IPS DF 6.9 (cell line): ENCODE measurements at regions not wholly inside any gene's neighbourhood (a gene's known extent, or its start where the extent isn't known, plus 50 kb on each side); places are given as distances from the start of the nearest gene placed in this dataset.

ENCODE experiments used
- DNase-seq: peaks from one replicate; pipeline ENCODE4 v3.0.0-alpha.2; 2013; ENCODE audit warnings: low read depth, low spot score
- H3K27ac ChIP-seq: one replicate; pipeline ENCODE4 v1.5.1; 2013; ENCODE audit warnings: low read length, control low read depth
- H3K27me3 ChIP-seq: 2 replicates; pipeline ENCODE4 v1.6.1; 2013; ENCODE audit warnings: mild to moderate bottlenecking, low read length; ENCODE audit not compliant: control insufficient read depth, insufficient read depth
- H3K36me3 ChIP-seq: 2 replicates; pipeline ENCODE4 v1.6.1; 2013; ENCODE audit warnings: low read length; ENCODE audit not compliant: control insufficient read depth, insufficient read depth
- H3K4me1 ChIP-seq: 2 replicates; pipeline ENCODE4 v1.6.1; 2013; ENCODE audit warnings: low read length; ENCODE audit not compliant: control insufficient read depth, insufficient read depth
- H3K4me3 ChIP-seq: 2 replicates; pipeline ENCODE4 v1.5.1; 2013; ENCODE audit warnings: mild to moderate bottlenecking, low read length
- H3K9me3 ChIP-seq: 2 replicates; pipeline ENCODE4 v1.6.1; 2013; ENCODE audit warnings: low read length, inconsistent platforms; ENCODE audit not compliant: control insufficient read depth, insufficient read depth
- WGBS: extraction: QIAGEN DNeasy Blood & Tissue Kit; methylation state at CpG from one replicate; pipeline ENCODE4 v1.1.7; 2013; ENCODE audit warnings: mixed read lengths, missing lambda C conversion rate; ENCODE audit not compliant: insufficient read length, insufficient coverage; 5-methylcytosine and 5-hydroxymethylcytosine counted together

- H3K36me3 ChIP-seq: no peaks in the 10 kb centered on the region
- no CpG with 5 or more reads among the region's 7 CpGs for WGBS
- H3K27ac ChIP-seq: no peak overlapping the region
- no peaks in the 10 kb centered on the region for H3K9me3 ChIP-seq
- no peak overlapping the region for H3K4me3 ChIP-seq
- no peaks in the 10 kb centered on the region for H3K27me3 ChIP-seq
- no peak for DNase-seq
- no peaks in the 10 kb centered on the region; the same call in 1 of the 2 replicates for H3K4me1 ChIP-seq
Measured at GRCh38 chr6:146887447-146888077, 288.8 kb downstream of the ADGB start.

DNA sequence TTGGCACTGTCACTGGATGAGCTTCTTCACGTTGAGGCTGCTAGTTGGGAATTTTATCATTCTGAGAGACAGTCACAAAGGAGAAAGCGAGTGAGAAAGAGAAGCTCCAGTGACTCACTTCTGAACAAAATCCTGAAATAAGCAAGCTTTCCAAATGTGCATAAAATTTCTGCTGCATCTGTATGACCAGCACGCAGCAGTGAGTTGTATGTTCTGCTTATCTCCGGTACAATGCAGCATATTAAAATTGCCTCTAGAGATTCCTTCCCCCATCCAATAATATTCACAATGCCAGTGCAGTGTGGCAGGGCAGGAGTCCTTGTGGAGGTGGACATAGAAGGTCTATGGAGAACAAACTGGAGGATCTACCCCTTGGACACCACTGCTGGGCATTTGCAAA is 290.5 kb downstream of the ADGB start:
- Histone ChIP-seq H3K36me3 (no peaks in the 10 kb centered on the region), H3K4me3 (no peak overlapping the region), H3K27ac (no peak overlapping the region), H3K4me1 (no peaks in the 10 kb centered on the region; the same call in 1 of the 2 replicates), H3K27me3 (no peaks in the 10 kb centered on the region), H3K9me3 (no peaks in the 10 kb centered on the region)
- no peak for DNase-seq
- no CpG with 5 or more reads among the region's 4 CpGs for WGBS

DNA sequence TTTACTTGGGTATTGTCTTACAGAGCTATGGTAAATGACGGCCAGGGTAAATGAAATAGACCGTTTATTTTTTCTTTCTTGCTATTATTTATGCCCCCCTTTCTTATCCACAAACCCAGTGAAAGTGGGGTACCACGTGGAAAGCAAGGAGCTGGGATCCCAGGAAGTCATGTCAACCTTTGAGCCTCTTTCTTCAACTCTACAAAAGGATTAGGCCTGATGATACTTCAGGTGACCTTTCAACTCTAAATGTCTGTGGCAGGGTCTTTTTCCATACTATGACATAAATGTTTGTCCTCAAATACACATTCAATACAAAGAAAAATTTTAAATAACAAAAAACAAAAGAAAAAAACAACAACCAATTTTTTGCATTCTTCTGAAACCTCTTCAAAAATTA is 291.4 kb downstream of the ADGB start:
- Histone ChIP-seq H3K27ac (no peak overlapping the region), H3K4me3 (no peak overlapping the region), H3K27me3 (no peaks in the 10 kb centered on the region), H3K36me3 (no peaks in the 10 kb centered on the region), H3K9me3 (no peaks in the 10 kb centered on the region), H3K4me1 (no peaks in the 10 kb centered on the region; the same call in 1 of the 2 replicates)
- no CpG with 5 or more reads among the region's 3 CpGs for WGBS
- DNase-seq: no peak

DNA sequence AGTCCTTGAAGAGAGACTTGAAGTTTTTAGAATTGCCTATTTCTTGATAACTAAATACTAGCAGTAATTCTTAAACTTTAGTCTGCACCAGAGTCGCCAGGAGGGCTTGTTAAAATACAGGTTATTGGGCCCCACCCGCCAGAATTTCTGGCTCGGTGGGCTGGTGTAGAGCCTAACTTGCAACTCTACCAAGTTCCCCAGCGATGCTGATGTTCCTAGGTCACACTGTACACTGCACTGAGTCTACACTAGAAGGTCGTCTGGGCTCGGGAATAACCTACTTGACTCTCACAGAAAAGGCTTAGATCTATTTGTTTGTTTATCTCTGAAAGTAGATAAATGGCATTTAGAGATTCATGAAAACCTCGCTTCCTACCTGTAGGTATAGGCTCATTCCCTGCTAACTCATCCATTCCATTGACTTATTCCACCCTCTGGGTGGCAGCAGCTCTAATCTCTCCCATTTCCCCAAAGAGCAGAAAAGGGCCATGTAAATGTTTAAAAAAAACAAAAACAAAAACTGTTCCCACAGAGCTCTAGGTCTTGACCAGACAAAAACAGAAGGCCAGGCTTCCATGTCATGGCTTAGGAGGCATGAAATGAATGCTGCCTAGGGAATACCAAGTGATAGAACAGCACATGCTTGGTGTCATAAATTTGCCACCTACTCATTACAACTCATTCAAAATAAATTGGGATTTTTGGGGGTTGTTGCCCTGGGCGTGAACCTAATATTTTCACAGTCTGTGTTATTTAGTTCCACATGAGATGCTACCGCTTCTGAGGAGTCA is 292.1 kb downstream of the ADGB start:
- no peak for DNase-seq

GRCh38 chr6:146891615-146892265 is 293.0 kb downstream of the ADGB start:
- no peak for DNase-seq
- no CpG with 5 or more reads among the region's 3 CpGs for WGBS
- Histone ChIP-seq H3K4me1 (no peaks in the 10 kb centered on the region; the same call in 1 of the 2 replicates), H3K27me3 (no peaks in the 10 kb centered on the region), H3K4me3 (no peak overlapping the region), H3K9me3 (no peaks in the 10 kb centered on the region), H3K27ac (no peak overlapping the region), H3K36me3 (no peaks in the 10 kb centered on the region)

More for the DNA sequence above, 292.1 kb downstream of the ADGB start:
- Histone ChIP-seq H3K9me3 (no peaks in the 10 kb centered on the region), H3K4me3 (no peak overlapping the region), H3K36me3 (no peaks in the 10 kb centered on the region), H3K4me1 (no peaks in the 10 kb centered on the region; the same call in 1 of the 2 replicates), H3K27me3 (no peaks in the 10 kb centered on the region), H3K27ac (no peak overlapping the region)
- whole genome bisulfite sequencing: no CpG with 5 or more reads among the region's 9 CpGs

GRCh38 chr6:146892283-146892612 is 293.5 kb downstream of the ADGB start:
- no peak overlapping the region for H3K27ac ChIP-seq
- H3K36me3 ChIP-seq: no peaks in the 10 kb centered on the region
- WGBS: no CpG with 5 or more reads among the region's 1 CpG
- H3K27me3 ChIP-seq: no peaks in the 10 kb centered on the region
- no peaks in the 10 kb centered on the region for H3K9me3 ChIP-seq
- H3K4me1 ChIP-seq: no peaks in the 10 kb centered on the region; the same call in 1 of the 2 replicates
- no peak overlapping the region for H3K4me3 ChIP-seq
- no peak for DNase-seq

GRCh38 chr6:146892613-146893401 is 294.0 kb downstream of the ADGB start:
- no peak for DNase-seq
- H3K9me3 ChIP-seq: no peaks in the 10 kb centered on the region
- no CpG with 5 or more reads among the region's 2 CpGs for WGBS
- H3K27ac ChIP-seq: no peak overlapping the region
- no peaks in the 10 kb centered on the region for H3K27me3 ChIP-seq
- H3K4me1 ChIP-seq: no peaks in the 10 kb centered on the region; the same call in 1 of the 2 replicates
- H3K36me3 ChIP-seq: no peaks in the 10 kb centered on the region
- H3K4me3 ChIP-seq: no peak overlapping the region

GRCh38 chr6:146893690-146894089 is 294.9 kb downstream of the ADGB start:
- Histone ChIP-seq H3K36me3 (no peaks in the 10 kb centered on the region), H3K27ac (no peak overlapping the region), H3K27me3 (no peaks in the 10 kb centered on the region), H3K4me1 (no peaks in the 10 kb centered on the region; the same call in 1 of the 2 replicates), H3K9me3 (no peaks in the 10 kb centered on the region), H3K4me3 (no peak overlapping the region)
- no peak for DNase-seq
- no CpG with 5 or more reads among the region's 1 CpG for WGBS

- Histone ChIP-seq H3K9me3 (no peaks in the 10 kb centered on the region), H3K27ac (no peak overlapping the region), H3K4me1 (no peaks in the 10 kb centered on the region; the same call in 1 of the 2 replicates), H3K4me3 (no peak overlapping the region), H3K36me3 (no peaks in the 10 kb centered on the region), H3K27me3 (no peaks in the 10 kb centered on the region)
- WGBS: no CpG with 5 or more reads among the region's 1 CpG
- DNase-seq: no peak
Measured at GRCh38 chr6:146894624-146895023, 295.9 kb downstream of the ADGB start.
